Activated naive CD8-positive, alpha-beta T cell treated with anti-CD3 and anti-CD28 coated beads, Interleukin-2, amount 50 U/mL, for 24 hours (primary cell): ENCODE measurements at regions not wholly inside any gene's neighbourhood (a gene's known extent, or its start where the extent isn't known, plus 50 kb on each side); places are given as distances from the start of the nearest gene placed in this dataset.

Experiments used
- ATAC-seq: fragments of 150-1000 bp; cut with Tn5 transposase; one replicate; pipeline ENCODE4 v1.10.0; 2021
- DNase-seq: peaks from one replicate; pipeline ENCODE4 v3.0.0; 2021
- H3K27ac Mint-ChIP-seq: one replicate; pipeline ENCODE4 v1.8.0; 2021; ENCODE audit warnings: mild to moderate bottlenecking, mixed read lengths
- H3K27me3 Mint-ChIP-seq: one replicate; pipeline ENCODE4 v1.8.0; 2021; ENCODE audit warnings: mixed read lengths
- H3K36me3 Mint-ChIP-seq: one replicate; pipeline ENCODE4 v1.8.0; 2021; ENCODE audit warnings: low read depth, mixed read lengths
- H3K4me1 Mint-ChIP-seq: one replicate; pipeline ENCODE4 v1.8.0; 2021; ENCODE audit warnings: mixed read lengths
- H3K4me3 Mint-ChIP-seq: one replicate; pipeline ENCODE4 v1.8.0; 2021; ENCODE audit warnings: mild to moderate bottlenecking, moderate library complexity, mixed read lengths
- H3K9me3 Mint-ChIP-seq: one replicate; pipeline ENCODE4 v1.8.0; 2021; ENCODE audit warnings: mixed read lengths

- Mint-ChIP-seq H3K27ac (no peak overlapping the region), H3K4me1 (no peaks in the 10 kb centered on the region), H3K4me3 (no peak overlapping the region), H3K9me3 (no peaks in the 10 kb centered on the region), H3K36me3 (no peaks in the 10 kb centered on the region), H3K27me3 (peaks cover 7% of the 10 kb centered on the region)
- ATAC-seq = no peak
- DNase-seq = no peak
These were observed 164.5 kb upstream of the CST7 start for GRCh38 chr20:24784607-24785006.

GRCh38 chr20:24785141-24786110 lies 163.6 kb upstream of the CST7 start:
- no peak for DNase-seq
- Mint-ChIP-seq H3K27me3 (peaks cover 4% of the 10 kb centered on the region), H3K36me3 (no peaks in the 10 kb centered on the region), H3K27ac (no peak overlapping the region), H3K9me3 (no peaks in the 10 kb centered on the region), H3K4me3 (no peak overlapping the region), H3K4me1 (no peaks in the 10 kb centered on the region)
- no peak for ATAC-seq

- peaks cover 3% of the 10 kb centered on the region for H3K27me3 Mint-ChIP-seq
- no peak overlapping the region for H3K4me3 Mint-ChIP-seq
- H3K36me3 Mint-ChIP-seq = no peaks in the 10 kb centered on the region
- H3K27ac Mint-ChIP-seq = no peak overlapping the region
- H3K9me3 Mint-ChIP-seq = no peaks in the 10 kb centered on the region
- DNase-seq (no peak), ATAC-seq (no peak)
- no peaks in the 10 kb centered on the region for H3K4me1 Mint-ChIP-seq
These were observed 163.0 kb upstream of the CST7 start for GRCh38 chr20:24786111-24786495.

- DNase-seq (no peak), ATAC-seq (no peak)
- H3K9me3 Mint-ChIP-seq = no peaks in the 10 kb centered on the region
- no peak overlapping the region for H3K4me3 Mint-ChIP-seq
- no peaks in the 10 kb centered on the region for H3K4me1 Mint-ChIP-seq
- no peak overlapping the region for H3K27ac Mint-ChIP-seq
- no peaks in the 10 kb centered on the region for H3K36me3 Mint-ChIP-seq
- H3K27me3 Mint-ChIP-seq = peaks cover 3% of the 10 kb centered on the region
These were observed 162.4 kb upstream of the CST7 start for GRCh38 chr20:24786646-24787045.

GRCh38 chr20:24787071-24787470 lies 162.0 kb upstream of the CST7 start:
- no peak overlapping the region for H3K27ac Mint-ChIP-seq
- H3K4me1 Mint-ChIP-seq = no peaks in the 10 kb centered on the region
- no peaks in the 10 kb centered on the region for H3K36me3 Mint-ChIP-seq
- DNase-seq (no peak), ATAC-seq (no peak)
- peaks cover 3% of the 10 kb centered on the region for H3K27me3 Mint-ChIP-seq
- H3K9me3 Mint-ChIP-seq = no peaks in the 10 kb centered on the region
- no peak overlapping the region for H3K4me3 Mint-ChIP-seq

GRCh38 chr20:24787621-24788020 lies 161.4 kb upstream of the CST7 start:
- Mint-ChIP-seq H3K27ac (no peak overlapping the region), H3K4me1 (no peaks in the 10 kb centered on the region), H3K36me3 (no peaks in the 10 kb centered on the region), H3K4me3 (no peak overlapping the region), H3K27me3 (peaks cover 3% of the 10 kb centered on the region), H3K9me3 (no peaks in the 10 kb centered on the region)
- DNase-seq = no peak
- ATAC-seq = no peak

GRCh38 chr20:24789877-24790276 lies 159.2 kb upstream of the CST7 start:
- Mint-ChIP-seq H3K36me3 (no peaks in the 10 kb centered on the region), H3K4me3 (no peak overlapping the region)

GRCh38 chr20:24790746-24791283 lies 158.3 kb upstream of the CST7 start:
- no peaks in the 10 kb centered on the region for H3K9me3 Mint-ChIP-seq
- H3K4me1 Mint-ChIP-seq = no peaks in the 10 kb centered on the region

More at GRCh38 chr20:24789877-24790276, 159.2 kb upstream of the CST7 start:
- Mint-ChIP-seq H3K9me3 (no peaks in the 10 kb centered on the region), H3K27me3 (peaks cover 1% of the 10 kb centered on the region), H3K4me1 (no peaks in the 10 kb centered on the region), H3K27ac (no peak overlapping the region)
- no peak for DNase-seq
- no peak for ATAC-seq

GRCh38 chr20:24791953-24792352 lies 157.1 kb upstream of the CST7 start:
- H3K9me3 Mint-ChIP-seq = no peaks in the 10 kb centered on the region
- ATAC-seq (no peak), DNase-seq (no peak)
- no peak overlapping the region for H3K4me3 Mint-ChIP-seq
- no peak overlapping the region for H3K27ac Mint-ChIP-seq
- H3K4me1 Mint-ChIP-seq = no peaks in the 10 kb centered on the region
- H3K36me3 Mint-ChIP-seq = no peaks in the 10 kb centered on the region
- H3K27me3 Mint-ChIP-seq = peaks cover 1% of the 10 kb centered on the region

More at GRCh38 chr20:24790746-24791283, 158.3 kb upstream of the CST7 start:
- ATAC-seq (no peak), DNase-seq (no peak)
- Mint-ChIP-seq H3K27ac (no peak overlapping the region), H3K27me3 (peaks cover 1% of the 10 kb centered on the region), H3K36me3 (no peaks in the 10 kb centered on the region), H3K4me3 (no peak overlapping the region)

GRCh38 chr20:24792641-24793495 lies 156.2 kb upstream of the CST7 start:
- DNase-seq = no peak
- Mint-ChIP-seq H3K36me3 (no peaks in the 10 kb centered on the region), H3K4me1 (no peaks in the 10 kb centered on the region), H3K27me3 (peaks cover 1% of the 10 kb centered on the region), H3K4me3 (no peak overlapping the region), H3K9me3 (no peaks in the 10 kb centered on the region), H3K27ac (no peak overlapping the region)
- ATAC-seq = no peak

GRCh38 chr20:24795436-24795835 lies 153.6 kb upstream of the CST7 start:
- DNase-seq = no peak
- H3K9me3 Mint-ChIP-seq = no peaks in the 10 kb centered on the region
- H3K27me3 Mint-ChIP-seq = peaks cover 1% of the 10 kb centered on the region

GRCh38 chr20:24796236-24796635 lies 152.8 kb upstream of the CST7 start:
- H3K36me3 Mint-ChIP-seq = no peaks in the 10 kb centered on the region
- no peak overlapping the region for H3K27ac Mint-ChIP-seq
- no peaks in the 10 kb centered on the region for H3K4me1 Mint-ChIP-seq
- H3K4me3 Mint-ChIP-seq = no peak overlapping the region
- DNase-seq = no peak
- ATAC-seq = no peak
- H3K9me3 Mint-ChIP-seq = no peaks in the 10 kb centered on the region
- H3K27me3 Mint-ChIP-seq = peaks cover 1% of the 10 kb centered on the region

More at GRCh38 chr20:24795436-24795835, 153.6 kb upstream of the CST7 start:
- ATAC-seq = no peak
- Mint-ChIP-seq H3K36me3 (no peaks in the 10 kb centered on the region), H3K4me3 (no peak overlapping the region), H3K27ac (no peak overlapping the region), H3K4me1 (no peaks in the 10 kb centered on the region)

- H3K4me3 Mint-ChIP-seq = no peak overlapping the region
- H3K27ac Mint-ChIP-seq = no peak overlapping the region
- no peaks in the 10 kb centered on the region for H3K9me3 Mint-ChIP-seq
- DNase-seq (no peak), ATAC-seq (no peak)
- no peaks in the 10 kb centered on the region for H3K4me1 Mint-ChIP-seq
- peaks cover 1% of the 10 kb centered on the region for H3K27me3 Mint-ChIP-seq
- H3K36me3 Mint-ChIP-seq = no peaks in the 10 kb centered on the region
These were observed 152.0 kb upstream of the CST7 start for GRCh38 chr20:24797113-24797512.

- H3K4me1 Mint-ChIP-seq = no peaks in the 10 kb centered on the region
- H3K9me3 Mint-ChIP-seq = no peaks in the 10 kb centered on the region
- H3K4me3 Mint-ChIP-seq = no peak overlapping the region
- no peaks in the 10 kb centered on the region for H3K36me3 Mint-ChIP-seq
- no peak overlapping the region for H3K27ac Mint-ChIP-seq
- H3K27me3 Mint-ChIP-seq = peaks cover 1% of the 10 kb centered on the region
- no peak for ATAC-seq
- no peak for DNase-seq
These were observed 151.1 kb upstream of the CST7 start for GRCh38 chr20:24797745-24798655.
